ENCODE measurements at regions not wholly inside any gene's neighbourhood (a gene's known extent, or its start where the extent isn't known, plus 50 kb on each side); places are given as distances from the start of the nearest gene placed in this dataset.

- Histone ChIP-seq H3K9me3 (ENCODE audit: low read depth) (no peaks in the 10 kb centered on the region), H3K9ac (no peak overlapping the region), H3K4me3 (no peak overlapping the region), H3K36me3 (no peaks in the 10 kb centered on the region), H3F3A (ENCODE audit: low read depth) (no peaks in the 10 kb centered on the region), H3K27ac (no peak overlapping the region), H3K27me3 (no peaks in the 10 kb centered on the region), H2AFZ (replicated peaks) (no peak overlapping the region), H3K4me1 (peaks cover 7% of the 10 kb centered on the region), H4K20me1 (ENCODE audit: low read depth) (no peaks in the 10 kb centered on the region), H3K4me2 (no peak overlapping the region), H3K79me2 (ENCODE audit: low read depth) (no peaks in the 10 kb centered on the region)
- no peak for DNase-seq (ENCODE audit: low spot score)
- Mint-ChIP-seq H3K27me3 (ENCODE audit: insufficient read depth, low read depth) (peaks cover 2% of the 10 kb centered on the region), H3K27ac (no peak overlapping the region), H3K4me3 (no peak overlapping the region), H3K4me1 (peaks cover 18% of the 10 kb centered on the region), H3K36me3 (no peaks in the 10 kb centered on the region), H3K9me3 (no peaks in the 10 kb centered on the region)
- TF ChIP-seq EZH2phosphoT487 (IDR thresholded peaks at IDR 0.05) = no peak
- TF ChIP-seq CTCF (IDR thresholded peaks at IDR 0.05) = no peak
- no peak for TF ChIP-seq EZH2 (IDR thresholded peaks at IDR 0.05)
Measured at GRCh38 chr1:239893127-239893731, 198.5 kb upstream of the FMN2 start.

GRCh38 chr1:239896569-239896968 lies 195.1 kb upstream of the FMN2 start:
- H3K27ac Mint-ChIP-seq = no peak overlapping the region
- H3K4me3 Mint-ChIP-seq = no peak overlapping the region
- Histone ChIP-seq H3K79me2 (ENCODE audit: low read depth) (no peaks in the 10 kb centered on the region), H3K9me3 (ENCODE audit: low read depth) (no peaks in the 10 kb centered on the region), H3K27me3 (no peaks in the 10 kb centered on the region), H3K4me3 (no peak overlapping the region), H3K4me1 (peaks cover 7% of the 10 kb centered on the region), H3K27ac (no peak overlapping the region), H3F3A (ENCODE audit: low read depth) (no peaks in the 10 kb centered on the region), H3K9ac (no peak overlapping the region), H2AFZ (replicated peaks) (no peak overlapping the region), H3K4me2 (no peak overlapping the region), H4K20me1 (ENCODE audit: low read depth) (no peaks in the 10 kb centered on the region), H3K36me3 (no peaks in the 10 kb centered on the region)
- no peaks in the 10 kb centered on the region for H3K36me3 Mint-ChIP-seq
- H3K4me1 Mint-ChIP-seq = peaks cover 15% of the 10 kb centered on the region
- peaks cover 3% of the 10 kb centered on the region for H3K27me3 Mint-ChIP-seq (ENCODE audit: insufficient read depth, low read depth)
- H3K9me3 Mint-ChIP-seq = no peaks in the 10 kb centered on the region
- DNase-seq (ENCODE audit: low spot score) = no peak
- TF ChIP-seq EZH2 (IDR thresholded peaks at IDR 0.05) = no peak
- TF ChIP-seq EZH2phosphoT487 (IDR thresholded peaks at IDR 0.05) = no peak
- TF ChIP-seq CTCF (IDR thresholded peaks at IDR 0.05) = no peak

GRCh38 chr1:239896980-239897379 lies 194.7 kb upstream of the FMN2 start:
- no peaks in the 10 kb centered on the region for H3K36me3 Mint-ChIP-seq
- H3K4me2 ChIP-seq = no peak overlapping the region
- no peak overlapping the region for H3K27ac ChIP-seq
- H3K27ac Mint-ChIP-seq = no peak overlapping the region
- H3K27me3 ChIP-seq = no peaks in the 10 kb centered on the region
- no peaks in the 10 kb centered on the region for H3K79me2 ChIP-seq (ENCODE audit: low read depth)
- H3F3A ChIP-seq (ENCODE audit: low read depth) = no peaks in the 10 kb centered on the region
- no peak overlapping the region for H3K9ac ChIP-seq
- no peak overlapping the region for H3K4me3 ChIP-seq
- no peaks in the 10 kb centered on the region for H3K9me3 Mint-ChIP-seq
- TF ChIP-seq EZH2phosphoT487 (IDR thresholded peaks at IDR 0.05) (no peak), CTCF (IDR thresholded peaks at IDR 0.05) (no peak), EZH2 (IDR thresholded peaks at IDR 0.05) (no peak)
- peaks cover 3% of the 10 kb centered on the region for H3K27me3 Mint-ChIP-seq (ENCODE audit: insufficient read depth, low read depth)
- peaks cover 15% of the 10 kb centered on the region for H3K4me1 Mint-ChIP-seq
- no peaks in the 10 kb centered on the region for H4K20me1 ChIP-seq (ENCODE audit: low read depth)
- H3K36me3 ChIP-seq = no peaks in the 10 kb centered on the region
- no peak for DNase-seq (ENCODE audit: low spot score)
- no peaks in the 10 kb centered on the region for H3K9me3 ChIP-seq (ENCODE audit: low read depth)
- H3K4me3 Mint-ChIP-seq = no peak overlapping the region
- no peak overlapping the region for H2AFZ ChIP-seq (replicated peaks)
- peaks cover 7% of the 10 kb centered on the region for H3K4me1 ChIP-seq
